GM12872 (cell line): ENCODE measurements at regions not wholly inside any gene's neighbourhood (a gene's known extent, or its start where the extent isn't known, plus 50 kb on each side); places are given as distances from the start of the nearest gene placed in this dataset.

ENCODE experiments used
- CTCF ChIP-seq: IDR thresholded peaks from 3 replicates; pipeline ENCODE4 v1.5.1; 2011; ENCODE audit warnings: low read depth, mild to moderate bottlenecking, low read length, moderate library complexity; ENCODE audit not compliant: insufficient read depth

GRCh38 chr9:99593610-99594009, 228.1 kb upstream of the NR4A3 start:
- no peak for TF ChIP-seq CTCF

DNA sequence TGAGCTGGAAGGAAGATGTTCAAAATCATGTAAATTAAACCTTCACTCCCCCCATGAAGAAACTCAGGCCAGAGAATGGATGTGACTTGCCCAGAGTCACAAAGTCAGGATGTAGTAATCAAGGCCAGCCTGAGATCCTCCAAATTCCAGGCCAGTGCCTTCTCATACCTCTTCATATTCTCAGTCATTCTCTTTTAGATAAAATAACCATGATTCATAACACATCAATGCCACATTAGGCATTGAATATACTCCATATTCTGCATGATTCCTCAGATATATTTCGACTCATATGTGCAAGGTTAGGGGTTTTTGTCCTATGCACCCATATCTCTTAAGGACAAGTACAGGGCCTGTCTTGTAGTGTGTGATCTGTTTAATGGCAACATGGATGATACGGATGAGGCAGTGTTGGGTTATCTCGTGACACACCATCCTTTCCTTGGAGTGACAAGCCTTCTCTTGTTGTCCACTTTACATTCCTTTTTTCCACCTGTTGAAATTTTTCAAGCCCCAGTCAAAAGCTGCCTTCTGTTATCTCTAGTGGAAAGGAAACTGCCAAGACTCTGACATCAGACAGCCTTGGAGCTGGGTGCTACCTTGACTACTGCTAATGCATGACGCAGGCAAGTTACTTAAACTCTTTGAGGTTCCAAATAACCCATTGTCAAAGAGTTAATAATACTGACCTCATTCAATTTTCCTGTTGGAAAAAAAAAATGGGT, 227.5 kb upstream of the NR4A3 start:
- TF ChIP-seq CTCF = no peak

- TF ChIP-seq CTCF = no peak
Measured at GRCh38 chr9:99595796-99596195, 225.9 kb upstream of the NR4A3 start.

DNA sequence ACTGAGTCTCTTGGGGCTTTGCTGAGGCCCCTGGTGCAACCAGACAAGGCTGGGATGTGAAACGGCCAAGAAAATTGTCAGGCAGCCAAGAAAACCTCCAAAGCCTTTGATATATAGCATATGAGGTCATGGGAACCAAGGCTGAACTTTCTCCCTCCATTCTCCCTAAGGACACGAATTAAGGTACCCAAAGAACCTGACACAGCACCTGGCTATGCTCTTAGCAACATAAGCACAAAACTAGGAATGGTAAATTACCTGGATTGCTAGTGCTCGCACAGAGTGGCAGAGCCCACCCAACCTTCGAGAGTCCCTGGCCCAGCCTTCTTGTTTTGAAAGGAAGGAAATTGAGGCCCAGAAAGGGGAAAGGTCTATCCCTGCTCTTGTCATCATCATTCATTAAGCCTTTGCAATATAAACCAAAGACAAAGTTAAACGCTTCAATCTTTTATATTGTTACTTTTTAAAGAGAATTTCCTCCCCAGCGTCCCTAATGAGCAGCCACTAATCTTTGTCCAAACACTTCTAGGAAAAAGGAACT, 220.0 kb upstream of the NR4A3 start:
- no peak for TF ChIP-seq CTCF

DNA sequence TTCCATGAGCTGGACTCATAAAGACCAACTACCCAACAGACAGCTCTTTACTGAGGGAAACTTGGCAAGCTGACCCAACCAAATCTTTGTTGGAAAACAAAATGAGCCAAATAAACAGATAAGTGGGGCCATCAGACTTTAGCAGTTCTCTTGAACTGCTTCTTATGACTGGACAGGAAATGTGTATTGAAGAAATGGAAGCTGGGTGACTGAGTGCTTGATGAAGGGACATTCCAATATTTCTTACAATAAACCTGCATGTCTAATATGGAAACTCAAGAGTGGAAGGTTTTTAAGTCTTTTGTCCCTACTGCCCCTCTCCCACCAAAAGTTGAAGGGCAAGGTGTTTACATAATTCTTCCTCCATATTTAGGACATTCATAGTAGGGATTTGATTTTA, 218.8 kb upstream of the NR4A3 start:
- TF ChIP-seq CTCF = no peak

GRCh38 chr9:99605016-99605743, 216.5 kb upstream of the NR4A3 start:
- no peak for TF ChIP-seq CTCF

GRCh38 chr9:99606296-99606695, 215.4 kb upstream of the NR4A3 start:
- TF ChIP-seq CTCF = no peak
